ENCODE measurements at regions not wholly inside any gene's neighbourhood (a gene's known extent, or its start where the extent isn't known, plus 50 kb on each side); places are given as distances from the start of the nearest gene placed in this dataset.

- TF ChIP-seq CTCF (IDR thresholded peaks at IDR 0.05) (no peak), POLR2A (IDR thresholded peaks at IDR 0.05) (no peak)
These were observed 132.0 kb upstream of the FOXK1 start for GRCh38 chr7:4550117-4550516.

Data from tibial nerve (tissue), 3 donors.